Gastrocnemius medialis (tissue), 4 donors: ENCODE measurements at regions not wholly inside any gene's neighbourhood (a gene's known extent, or its start where the extent isn't known, plus 50 kb on each side); places are given as distances from the start of the nearest gene placed in this dataset.

Experiments
- ATAC-seq, 2 donors: fragments of 150-250 bp; one replicate each; pipeline ENCODE4 v1.9.1; 2016
- DNase-seq, 2 donors: peaks; one replicate each; pipeline ENCODE4 v3.0.0-alpha.2; 2019
- H3K27ac ChIP-seq, 4 donors: fragments of 200-600 bp; sonication (generic); 1 replicate in 1 of 4; 2 replicates in 3 of 4; pipeline ENCODE4 v1.5.1; 2016 to 2018; ENCODE audit warnings: mild to moderate bottlenecking in 2 of 4, moderate library complexity in 1 of 4
- H3K27me3 ChIP-seq, 3 donors: fragments of 200-600 bp; sonication (generic) in 2 of 3; 1 replicate in 1 of 3; 2 replicates in 2 of 3; pipeline versions ENCODE4 v1.5.1 to v1.6.0; 2016 to 2019; ENCODE audit warnings: mild to moderate bottlenecking in 1 of 3, moderate library complexity in 1 of 3
- H3K36me3 ChIP-seq, 2 donors: fragments of 200-600 bp; sonication (generic) in 1 of 2; one replicate each; pipeline ENCODE4 v1.5.1; 2017 to 2018
- H3K4me1 ChIP-seq, 2 donors: fragments of 200-600 bp; sonication (generic) in 1 of 2; one replicate each; pipeline ENCODE4 v1.5.1; 2016 to 2017; ENCODE audit warnings: mild to moderate bottlenecking in 2 of 2
- H3K4me3 ChIP-seq, 4 donors: fragments of 200-600 bp; sonication (generic) in 3 of 4; 1 replicate in 1 of 4; 2 replicates in 3 of 4; pipeline ENCODE4 v1.5.1; 2016 to 2019; ENCODE audit warnings: mild to moderate bottlenecking in 2 of 4
- H3K9me3 ChIP-seq, 3 donors: fragments of 200-600 bp; sonication (generic) in 2 of 3; 1 replicate in 1 of 3; 2 replicates in 2 of 3; pipeline ENCODE4 v1.5.1; 2016 to 2019
- POLR2A ChIP-seq, 2 donors: fragments of 450-650 bp; IDR thresholded peaks; one replicate each; pipeline ENCODE4 v1.6.1; 2017; ENCODE audit warnings: antibody characterized with exemption in 2 of 2, mild to moderate bottlenecking in 2 of 2, moderate library complexity in 2 of 2
- in situ Hi-C, 4 donors: fragments of 200-750 bp; cut with MboI; loops; one replicate each; pipeline versions ENCODE4 v1.15.0 to v1.8.0; 2017; ENCODE audit warnings: low sequenced_read_pairs in 4 of 4
- intact Hi-C: fragments of 100-400 bp; cut with DNase I; formaldehyde crosslinking; loops from one replicate; pipeline ENCODE4 v1.15.1; 2023; ENCODE audit warnings: low total_unique reads
- TF ChIP-seq, protein P1 (sequence below), 5 experiments: fragments of 450-650 bp in 3 of 5; fragments of 200-600 bp in 2 of 5; sonication (generic) in 2 of 5; IDR thresholded peaks in 4 of 5; conservative IDR thresholded peaks in 1 of 5; 1 replicate in 4 of 5; 2 replicates in 1 of 5; pipeline ENCODE4 v1.5.1; 2016 to 2019; ENCODE audit warnings: antibody characterized with exemption in 5 of 5, mild to moderate bottlenecking in 3 of 5, moderate library complexity in 3 of 5

DNA sequence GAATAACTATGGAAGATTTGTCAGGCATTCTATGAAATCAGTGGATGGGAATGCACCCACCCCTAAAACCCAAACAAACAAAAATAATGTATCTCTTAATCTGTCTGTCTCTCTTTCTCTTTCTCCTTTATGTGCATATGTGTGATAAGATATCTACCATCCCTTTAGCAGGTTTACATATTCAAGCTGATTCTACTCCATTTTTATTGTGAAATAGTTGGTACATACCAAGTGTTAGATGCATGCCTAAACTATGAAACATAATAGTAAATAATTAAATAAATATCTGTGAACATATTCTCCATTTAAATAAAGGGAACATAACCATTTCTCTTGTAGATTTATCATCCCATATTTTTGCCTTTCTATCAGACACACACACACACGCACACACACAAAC, 121.8 kb upstream of the PCDH9 start:
- Histone ChIP-seq H3K27ac (no peak overlapping the region), H3K4me1 (no peaks in the 10 kb centered on the region), H3K36me3 (no peaks in the 10 kb centered on the region), H3K9me3 (no peaks in the 10 kb centered on the region), H3K27me3 (no peaks in the 10 kb centered on the region), H3K4me3 (no peak overlapping the region)
- no peak for TF ChIP-seq POLR2A (IDR thresholded peaks at IDR 0.05)
- TF ChIP-seq, protein P1, sequence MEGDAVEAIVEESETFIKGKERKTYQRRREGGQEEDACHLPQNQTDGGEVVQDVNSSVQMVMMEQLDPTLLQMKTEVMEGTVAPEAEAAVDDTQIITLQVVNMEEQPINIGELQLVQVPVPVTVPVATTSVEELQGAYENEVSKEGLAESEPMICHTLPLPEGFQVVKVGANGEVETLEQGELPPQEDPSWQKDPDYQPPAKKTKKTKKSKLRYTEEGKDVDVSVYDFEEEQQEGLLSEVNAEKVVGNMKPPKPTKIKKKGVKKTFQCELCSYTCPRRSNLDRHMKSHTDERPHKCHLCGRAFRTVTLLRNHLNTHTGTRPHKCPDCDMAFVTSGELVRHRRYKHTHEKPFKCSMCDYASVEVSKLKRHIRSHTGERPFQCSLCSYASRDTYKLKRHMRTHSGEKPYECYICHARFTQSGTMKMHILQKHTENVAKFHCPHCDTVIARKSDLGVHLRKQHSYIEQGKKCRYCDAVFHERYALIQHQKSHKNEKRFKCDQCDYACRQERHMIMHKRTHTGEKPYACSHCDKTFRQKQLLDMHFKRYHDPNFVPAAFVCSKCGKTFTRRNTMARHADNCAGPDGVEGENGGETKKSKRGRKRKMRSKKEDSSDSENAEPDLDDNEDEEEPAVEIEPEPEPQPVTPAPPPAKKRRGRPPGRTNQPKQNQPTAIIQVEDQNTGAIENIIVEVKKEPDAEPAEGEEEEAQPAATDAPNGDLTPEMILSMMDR (IDR thresholded peaks at IDR 0.05 in 4 of 5, conservative IDR thresholded peaks at IDR 0.05 in 1 of 5) = no peak
- in situ Hi-C loops (no loop called here), intact Hi-C loops (no loop called here)
- DNase-seq (no peak), ATAC-seq (no peak)

DNA sequence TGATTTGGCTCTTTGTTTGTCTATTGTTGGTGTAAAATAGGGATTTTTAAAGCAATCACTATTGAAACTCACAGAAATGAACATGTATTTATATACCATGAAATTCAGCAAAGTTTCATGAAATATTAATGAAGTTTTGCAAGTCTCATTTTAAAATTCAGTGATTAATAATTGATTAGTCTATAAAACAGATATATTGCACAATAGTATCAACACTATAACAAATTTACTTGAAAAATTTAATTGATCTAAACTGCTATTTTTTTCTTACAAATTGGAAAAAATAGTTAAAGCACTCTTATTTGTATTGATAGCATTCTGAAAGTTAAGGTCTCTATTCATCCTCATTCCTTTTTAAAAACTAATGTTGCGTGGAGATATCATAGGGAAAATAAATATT, 121.0 kb upstream of the PCDH9 start:
- ATAC-seq (no peak), DNase-seq (no peak)
- in situ Hi-C loops = no loop called here
- Histone ChIP-seq H3K27ac (no peak overlapping the region), H3K36me3 (no peaks in the 10 kb centered on the region), H3K27me3 (no peaks in the 10 kb centered on the region), H3K9me3 (no peaks in the 10 kb centered on the region), H3K4me3 (no peak overlapping the region), H3K4me1 (no peaks in the 10 kb centered on the region)
- intact Hi-C loops = no loop called here
- TF ChIP-seq, protein P1 (IDR thresholded peaks at IDR 0.05 in 4 of 5, conservative IDR thresholded peaks at IDR 0.05 in 1 of 5) = no peak
- TF ChIP-seq POLR2A (IDR thresholded peaks at IDR 0.05) = no peak

DNA sequence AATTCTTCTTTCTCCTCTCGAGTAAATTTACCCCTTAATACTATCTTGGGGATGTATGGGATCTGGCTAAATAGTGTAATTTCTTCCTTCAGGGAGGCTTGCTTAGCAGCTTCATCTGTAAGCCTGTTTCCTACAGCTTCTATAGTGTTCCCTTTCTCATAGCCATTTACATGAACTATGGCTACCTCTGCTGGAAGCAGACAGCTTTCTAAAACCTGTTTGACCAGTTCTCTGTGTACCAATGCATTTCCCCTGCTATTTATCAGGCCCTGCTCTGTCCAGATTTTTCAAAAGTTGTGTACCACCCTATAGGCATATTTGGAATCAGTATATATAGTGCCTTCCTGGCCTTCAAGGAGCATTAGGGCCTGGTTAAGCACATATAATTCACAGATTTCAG, 113.6 kb upstream of the PCDH9 start:
- no peak overlapping the region for H3K27ac ChIP-seq
- in situ Hi-C loops (no loop called here), intact Hi-C loops (no loop called here)
- ATAC-seq = no peak
- no peaks in the 10 kb centered on the region for H3K27me3 ChIP-seq
- no peaks in the 10 kb centered on the region for H3K4me1 ChIP-seq
- no peak overlapping the region for H3K4me3 ChIP-seq
- no peak for DNase-seq
- H3K36me3 ChIP-seq = no peaks in the 10 kb centered on the region
- no peak for TF ChIP-seq POLR2A (IDR thresholded peaks at IDR 0.05)
- TF ChIP-seq, protein P1 (IDR thresholded peaks at IDR 0.05 in 4 of 5, conservative IDR thresholded peaks at IDR 0.05 in 1 of 5) = no peak
- H3K9me3 ChIP-seq = no peaks in the 10 kb centered on the region

DNA sequence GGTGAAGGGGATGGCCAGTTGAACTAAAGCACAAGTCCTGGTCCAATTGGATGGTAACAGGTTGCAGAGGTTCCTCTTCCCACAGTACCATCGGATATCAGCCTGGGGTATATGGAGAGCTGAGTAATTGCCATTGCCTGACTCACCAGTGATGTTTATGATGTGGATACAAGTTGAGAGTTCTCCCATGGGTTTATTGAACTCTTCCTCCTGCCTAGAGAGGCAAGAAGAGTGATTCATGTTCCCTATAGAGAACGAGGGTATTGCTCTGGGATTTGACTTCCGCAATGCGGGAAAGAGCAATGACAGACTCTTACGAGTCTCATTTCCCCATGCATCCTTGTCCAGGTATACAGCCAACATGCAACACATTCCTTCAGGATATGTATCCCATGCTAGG, 111.3 kb upstream of the PCDH9 start:
- H3K4me1 ChIP-seq = no peaks in the 10 kb centered on the region
- H3K36me3 ChIP-seq = no peaks in the 10 kb centered on the region
- H3K27ac ChIP-seq = no peak overlapping the region
- H3K4me3 ChIP-seq = no peak overlapping the region
- ATAC-seq (no peak), DNase-seq (no peak)
- H3K9me3 ChIP-seq = no peaks in the 10 kb centered on the region
- intact Hi-C loops = no loop called here
- no peak for TF ChIP-seq POLR2A (IDR thresholded peaks at IDR 0.05)
- TF ChIP-seq, protein P1 (IDR thresholded peaks at IDR 0.05 in 4 of 5, conservative IDR thresholded peaks at IDR 0.05 in 1 of 5) = no peak
- no peaks in the 10 kb centered on the region for H3K27me3 ChIP-seq
- in situ Hi-C loops = no loop called here

DNA sequence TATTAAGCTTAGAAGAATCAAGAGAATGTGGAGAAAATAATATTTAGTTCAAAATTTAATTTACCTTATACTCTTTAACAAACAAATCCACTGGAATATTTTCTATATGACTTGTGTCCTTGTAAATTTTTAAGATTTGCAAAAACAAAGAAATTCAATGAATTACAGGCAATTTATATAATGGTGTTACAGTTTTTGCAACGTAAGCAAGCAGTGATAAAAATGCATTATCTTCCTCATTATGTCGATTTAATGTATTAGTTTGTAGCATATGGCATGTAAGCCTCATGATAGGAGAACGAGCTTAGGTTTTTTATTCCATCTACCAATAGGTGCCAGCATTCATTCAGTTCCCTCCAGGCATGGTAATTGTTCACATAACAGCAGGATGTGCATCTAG, 100.0 kb upstream of the PCDH9 start:
- in situ Hi-C loops = no loop called here

More for the DNA sequence above, 100.0 kb upstream of the PCDH9 start:
- TF ChIP-seq, protein P1 (IDR thresholded peaks at IDR 0.05 in 4 of 5, conservative IDR thresholded peaks at IDR 0.05 in 1 of 5) = no peak
- TF ChIP-seq POLR2A (IDR thresholded peaks at IDR 0.05) = no peak
- Histone ChIP-seq H3K27ac (no peak overlapping the region), H3K4me3 (no peak overlapping the region), H3K4me1 (no peaks in the 10 kb centered on the region), H3K27me3 (no peaks in the 10 kb centered on the region), H3K36me3 (no peaks in the 10 kb centered on the region), H3K9me3 (no peaks in the 10 kb centered on the region)
- DNase-seq (no peak), ATAC-seq (no peak)
- intact Hi-C loops = no loop called here
